Ammon's horn (tissue), 1 donor: ENCODE measurements at regions not wholly inside any gene's neighbourhood (a gene's known extent, or its start where the extent isn't known, plus 50 kb on each side); places are given as distances from the start of the nearest gene placed in this dataset.
"Not testable (repeated sequence)": the region's sequence is repeated elsewhere in the genome, so short reads cannot be mapped to it uniquely, and the experiment has no call there.

ENCODE experiments used
- DNase-seq: peaks from one replicate; pipeline ENCODE4 v3.0.0-alpha.2; 2016; ENCODE audit warnings: low spot score

DNA sequence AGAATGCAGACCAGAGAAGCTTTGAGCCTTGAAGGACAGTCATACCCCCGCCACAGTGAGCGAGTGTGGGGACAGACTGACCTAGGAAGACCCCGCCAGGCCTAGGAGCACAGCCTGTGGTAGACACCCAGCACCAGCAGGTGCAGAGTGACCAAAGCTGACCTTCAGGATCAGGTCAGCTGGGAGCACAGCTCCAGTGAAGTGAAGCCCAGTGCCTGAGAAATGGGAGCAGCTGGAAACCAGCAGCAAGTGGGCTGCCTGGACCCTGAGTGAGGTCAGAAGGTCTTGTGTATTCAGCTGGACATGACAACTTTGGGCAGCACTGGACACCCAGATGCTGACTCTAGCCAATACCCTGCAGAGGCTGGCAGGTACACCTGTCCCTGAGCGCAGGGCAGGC is 268.9 kb downstream of the TEX29 start:
- DNase-seq: no peak

DNA sequence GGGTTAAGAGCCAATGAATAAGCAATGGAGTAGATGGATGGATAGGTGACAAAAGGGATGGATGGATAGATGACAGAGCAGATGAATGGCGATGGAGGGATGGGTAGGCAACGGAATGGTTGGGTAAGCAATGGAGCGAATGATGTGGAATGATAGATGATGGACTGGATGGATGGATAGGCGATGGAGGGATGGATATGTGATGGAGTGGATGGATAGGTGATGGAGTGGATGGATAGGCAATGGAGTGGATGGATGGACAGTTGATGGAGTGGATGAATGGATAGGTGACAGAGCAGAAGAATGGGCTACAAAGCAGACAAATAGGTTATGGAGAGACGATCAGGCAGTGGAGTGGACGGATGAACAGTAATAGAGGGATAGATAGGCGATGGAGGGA is 269.6 kb downstream of the TEX29 start:
- DNase-seq: no peak

DNA sequence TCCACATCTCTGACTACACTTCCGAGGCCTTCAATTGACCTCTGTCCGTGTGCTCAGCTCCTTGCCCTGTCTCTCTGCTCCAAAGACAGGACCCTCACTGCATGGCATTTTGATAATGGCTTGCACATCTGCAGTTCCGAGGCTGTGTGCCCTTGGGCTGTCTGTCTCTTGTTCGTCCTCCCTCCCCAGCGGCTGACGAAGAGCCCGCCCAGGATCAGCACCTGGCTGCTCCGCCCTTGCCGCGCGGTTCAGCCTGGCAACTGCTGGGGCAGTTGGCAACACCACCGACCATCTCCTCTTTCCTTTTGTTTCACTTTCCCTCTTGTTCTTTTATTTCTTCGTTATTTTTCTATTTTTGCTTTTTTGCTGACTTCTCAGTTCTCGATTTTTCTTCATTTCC is 270.4 kb downstream of the TEX29 start:
- no peak for DNase-seq

DNA sequence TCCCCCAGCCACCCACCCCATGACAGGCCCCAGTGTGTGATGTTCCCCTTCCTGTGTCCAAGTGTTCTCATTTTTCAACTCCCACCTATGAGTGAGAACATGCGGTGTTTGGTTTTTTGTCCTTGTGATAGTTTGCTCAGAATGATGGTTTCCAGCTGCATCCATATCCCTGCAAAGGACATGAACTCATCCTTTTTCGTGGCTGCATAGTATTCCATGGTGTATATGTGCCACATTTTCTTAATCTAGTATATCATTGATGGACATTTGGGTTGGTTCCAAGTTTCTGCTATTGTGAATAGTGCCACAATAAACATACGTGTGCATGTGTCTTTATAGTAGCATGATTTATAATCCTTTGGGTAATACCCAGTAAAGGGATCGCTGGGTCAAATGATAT is 273.0 kb downstream of the TEX29 start:
- DNase-seq: not testable (repeated sequence)

GRCh38 chr13:111594606-111595005 is 274.2 kb downstream of the TEX29 start:
- DNase-seq: no peak

- no peak for DNase-seq
Observed at GRCh38 chr13:111595276-111595675, 274.8 kb downstream of the TEX29 start.

DNA sequence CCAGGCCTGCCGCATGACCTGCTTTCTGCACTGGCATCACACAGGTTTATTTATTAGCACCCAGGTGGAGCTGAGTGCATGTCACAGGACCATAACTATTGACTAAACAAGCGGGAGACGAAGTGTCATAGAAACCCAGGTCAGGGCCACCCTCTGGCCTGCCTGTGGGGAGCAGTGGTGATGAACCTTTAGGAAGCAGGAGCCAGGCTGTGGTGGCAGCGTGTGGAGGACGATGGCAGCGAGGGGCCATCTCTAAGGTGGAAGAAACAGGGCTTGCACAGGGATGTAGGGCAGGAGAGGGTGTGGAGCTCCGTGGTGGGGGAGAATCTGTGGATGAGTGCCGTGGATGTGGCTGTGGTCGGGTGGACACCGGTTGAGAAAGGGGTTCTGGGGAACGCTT is 275.3 kb downstream of the TEX29 start:
- no peak for DNase-seq

DNA sequence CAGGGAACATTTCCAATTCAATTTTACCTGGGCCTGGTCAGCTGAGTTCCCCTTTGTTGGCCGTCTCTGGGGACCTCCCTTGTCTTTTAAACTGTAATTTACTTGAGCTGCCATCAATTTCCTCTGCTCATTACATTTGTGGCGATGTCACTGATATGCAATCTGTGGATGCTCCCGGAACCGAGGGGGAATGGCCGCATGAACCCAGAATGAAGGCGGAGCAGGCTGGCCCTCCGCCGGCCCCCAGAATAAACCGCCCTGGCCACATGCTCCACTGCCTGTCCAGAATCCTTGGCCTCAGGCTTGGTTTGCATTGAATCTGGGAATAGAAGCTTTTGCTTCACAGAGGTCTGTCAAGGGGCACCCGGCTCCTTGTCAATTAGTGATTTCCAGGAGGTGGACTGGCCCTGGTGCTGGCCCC is 276.8 kb downstream of the TEX29 start:
- DNase-seq: no peak

- no peak for DNase-seq
Observed at GRCh38 chr13:111597618-111598017, 277.2 kb downstream of the TEX29 start.

- no peak for DNase-seq
Observed at GRCh38 chr13:111598747-111599146, 278.3 kb downstream of the TEX29 start.

DNA sequence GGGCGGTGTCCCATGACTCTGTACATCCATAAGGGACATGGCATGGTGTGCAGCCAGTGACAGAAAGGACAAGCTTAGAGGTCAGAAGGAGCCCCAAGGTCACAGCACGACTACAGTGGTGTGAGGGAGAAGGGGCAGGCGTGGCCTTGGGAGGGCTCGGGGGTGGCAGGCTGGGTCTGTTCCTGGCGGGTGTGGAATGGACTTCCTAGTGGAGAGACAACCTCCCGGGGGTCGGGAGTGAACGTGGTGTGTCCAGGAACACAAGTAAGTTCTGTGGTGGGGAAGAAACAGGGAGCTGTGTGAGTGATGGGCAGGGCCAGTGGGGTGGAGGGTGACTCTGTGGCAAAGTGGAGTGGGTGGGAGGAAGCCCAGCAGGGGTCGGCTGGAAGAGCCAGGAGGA is 279.3 kb downstream of the TEX29 start:
- no peak for DNase-seq

GRCh38 chr13:111602874-111603273 is 282.4 kb downstream of the TEX29 start:
- DNase-seq: no peak

DNA sequence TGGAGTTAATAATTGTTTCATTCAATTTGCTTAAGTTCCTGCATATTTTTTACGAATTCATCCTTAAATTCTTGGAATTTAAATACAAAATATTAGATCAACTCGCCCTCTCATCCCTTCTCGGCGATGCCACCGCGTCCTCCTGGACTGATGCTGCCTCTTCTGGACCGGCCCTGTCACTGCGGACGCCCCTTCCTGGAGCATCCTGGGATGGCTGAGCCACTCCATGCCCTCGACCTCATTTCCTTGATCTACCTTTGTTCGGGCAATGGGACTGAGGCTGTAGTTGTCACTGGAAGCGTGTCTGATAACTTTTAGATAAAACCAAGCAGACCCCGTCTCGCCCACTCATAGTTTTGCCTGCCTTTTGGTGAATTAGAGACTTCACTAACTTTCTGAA is 283.7 kb downstream of the TEX29 start:
- DNase-seq: no peak

- no peak for DNase-seq
Observed at GRCh38 chr13:111608556-111608955, 288.1 kb downstream of the TEX29 start.

GRCh38 chr13:111609631-111610030 is 289.2 kb downstream of the TEX29 start:
- DNase-seq: no peak

GRCh38 chr13:111610081-111610480 is 289.6 kb downstream of the TEX29 start:
- DNase-seq: no peak

GRCh38 chr13:111610879-111611278 is 290.4 kb downstream of the TEX29 start:
- no peak for DNase-seq

DNA sequence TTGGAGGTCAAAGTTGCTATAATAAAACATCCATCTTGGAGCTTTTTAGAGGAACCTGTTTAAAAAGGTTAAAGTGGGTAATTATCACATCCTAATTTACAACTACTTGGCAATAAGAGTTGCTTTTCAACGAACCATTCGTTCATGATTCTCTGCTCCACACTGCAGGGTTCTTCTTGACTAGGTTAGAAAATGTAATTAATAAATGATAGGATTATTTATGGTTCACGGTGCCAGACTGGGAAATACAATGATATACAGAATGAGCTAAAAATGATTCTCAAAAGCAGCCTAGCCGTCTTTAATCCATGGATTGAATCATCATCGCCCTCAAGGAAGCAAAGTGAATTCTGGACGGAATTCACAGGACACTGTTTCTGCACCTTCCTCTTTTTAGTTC is 291.2 kb downstream of the TEX29 start:
- DNase-seq: no peak

DNA sequence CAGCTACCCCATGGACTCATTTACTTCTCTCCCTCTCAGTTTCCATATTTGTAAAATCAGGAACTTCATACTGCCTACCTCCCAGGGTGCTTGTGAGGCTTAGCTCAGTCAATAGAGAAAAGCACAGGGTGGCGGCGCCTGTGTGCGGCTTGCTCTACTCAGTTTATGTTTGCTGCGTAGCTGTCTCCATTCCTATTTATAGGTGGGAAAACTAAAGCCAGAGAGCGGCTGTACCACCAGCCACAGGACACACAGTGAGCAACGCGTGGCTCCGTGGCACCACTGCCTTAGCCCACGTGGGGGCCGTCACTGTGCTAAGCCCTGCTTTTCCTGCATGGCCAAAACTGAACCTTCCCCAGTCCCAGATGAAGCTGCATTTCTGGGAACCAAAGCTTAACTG is 292.4 kb downstream of the TEX29 start:
- no peak for DNase-seq

DNA sequence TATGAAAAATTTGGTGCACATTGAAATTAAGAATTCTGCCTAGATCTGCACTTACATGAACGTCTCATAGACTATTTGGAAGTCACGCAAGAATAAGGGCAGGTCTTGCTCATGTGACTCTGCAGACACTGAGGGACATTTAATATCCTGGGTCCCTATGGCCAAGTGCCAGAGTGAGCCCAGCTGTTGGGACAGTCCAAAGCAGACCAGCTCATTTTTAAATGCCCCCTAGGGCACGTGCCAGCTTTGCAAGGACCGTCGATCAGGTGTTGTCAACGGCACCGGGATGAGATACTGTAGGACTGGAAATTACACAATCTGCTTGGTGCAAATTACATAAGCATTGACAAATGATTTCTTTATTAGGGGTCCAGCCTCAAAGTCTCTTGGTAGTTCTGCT is 293.6 kb downstream of the TEX29 start:
- DNase-seq: no peak

DNA sequence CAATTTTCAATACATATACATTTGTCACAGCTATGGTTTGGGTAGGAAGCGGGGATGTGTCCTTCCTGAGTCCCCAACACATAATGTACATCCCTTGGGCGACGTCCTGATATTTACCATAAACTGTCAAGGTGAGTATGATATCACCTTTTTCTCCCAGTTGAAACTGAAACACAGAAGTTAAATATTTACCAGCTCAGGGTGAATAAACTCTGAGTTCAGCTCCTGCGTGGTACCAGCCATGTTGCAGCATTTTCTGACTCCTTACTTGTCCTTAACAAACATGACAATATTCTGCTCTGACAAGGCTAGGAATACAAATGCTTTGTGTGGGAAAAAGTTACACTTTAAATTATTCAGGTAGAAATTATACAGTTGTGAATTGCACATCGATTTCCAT is 294.2 kb downstream of the TEX29 start:
- no peak for DNase-seq

DNA sequence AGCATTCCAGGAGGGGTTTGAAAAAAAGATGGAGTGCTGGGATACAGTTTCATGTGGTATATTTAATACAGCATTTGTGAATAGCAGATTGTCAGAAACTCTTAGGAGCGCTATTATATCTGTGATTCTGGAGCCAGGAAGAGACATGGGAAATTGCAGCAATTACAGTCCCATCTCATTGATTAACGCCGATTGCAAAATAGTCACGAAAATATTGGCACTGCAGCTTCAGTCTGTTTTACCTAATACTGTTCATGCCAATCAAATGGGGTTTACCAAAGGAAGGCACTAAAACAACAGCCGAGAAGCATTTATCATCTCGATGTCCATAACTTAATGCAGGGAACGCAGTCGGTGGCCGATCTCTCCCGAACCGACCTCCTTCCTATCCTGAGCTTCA is 295.8 kb downstream of the TEX29 start:
- DNase-seq: no peak

DNA sequence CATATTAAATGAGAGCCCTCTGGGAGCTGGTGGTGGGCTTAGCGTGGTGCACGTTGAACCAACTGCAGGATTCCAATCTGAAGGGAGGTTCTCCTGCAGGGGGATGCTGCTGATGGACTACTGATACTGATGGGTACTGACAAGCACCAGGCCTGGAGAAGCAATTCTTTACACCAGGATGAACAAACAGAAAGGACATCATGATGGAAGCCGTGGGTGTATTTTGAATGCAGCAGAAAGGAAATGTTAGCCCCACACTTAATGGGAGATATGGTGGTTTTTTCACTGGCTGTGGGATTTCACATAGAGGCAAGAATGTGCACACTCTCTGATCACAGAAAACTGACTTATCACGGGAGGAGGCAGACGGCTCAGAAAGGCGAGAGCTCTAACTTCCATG is 299.7 kb downstream of the TEX29 start:
- DNase-seq: no peak

- DNase-seq: no peak
Observed at GRCh38 chr13:111620586-111620985, 300.1 kb downstream of the TEX29 start.

- DNase-seq: no peak
Observed at GRCh38 chr13:111621164-111621563, 300.7 kb downstream of the TEX29 start.
